IgD-negative memory B cell (primary cell): ENCODE measurements at regions not wholly inside any gene's neighbourhood (a gene's known extent, or its start where the extent isn't known, plus 50 kb on each side); places are given as distances from the start of the nearest gene placed in this dataset.

Source experiments
- H3K27ac Mint-ChIP-seq, 3 donors: one replicate each; pipeline ENCODE4 v1.8.0; 2020 to 2022; ENCODE audit warnings: mild to moderate bottlenecking in 3 of 3, mixed read lengths in 3 of 3, moderate library complexity in 1 of 3
- H3K27me3 Mint-ChIP-seq: one replicate; pipeline ENCODE4 v1.8.0; 2021; ENCODE audit warnings: mixed read lengths
- H3K36me3 Mint-ChIP-seq: one replicate; pipeline ENCODE4 v1.8.0; 2020; ENCODE audit warnings: mild to moderate bottlenecking, mixed read lengths
- H3K4me1 Mint-ChIP-seq, 3 donors: one replicate each; pipeline ENCODE4 v1.8.0; 2020 to 2022; ENCODE audit warnings: mixed read lengths in 3 of 3, mild to moderate bottlenecking in 1 of 3
- H3K4me3 Mint-ChIP-seq, 4 donors: one replicate each; pipeline ENCODE4 v1.8.0; 2020 to 2022; ENCODE audit warnings: mild to moderate bottlenecking in 4 of 4, mixed read lengths in 4 of 4, moderate library complexity in 3 of 4
- H3K9me3 Mint-ChIP-seq, 3 donors: one replicate each; pipeline ENCODE4 v1.8.0; 2020 to 2021; ENCODE audit warnings: mixed read lengths in 3 of 3, mild to moderate bottlenecking in 1 of 3

DNA sequence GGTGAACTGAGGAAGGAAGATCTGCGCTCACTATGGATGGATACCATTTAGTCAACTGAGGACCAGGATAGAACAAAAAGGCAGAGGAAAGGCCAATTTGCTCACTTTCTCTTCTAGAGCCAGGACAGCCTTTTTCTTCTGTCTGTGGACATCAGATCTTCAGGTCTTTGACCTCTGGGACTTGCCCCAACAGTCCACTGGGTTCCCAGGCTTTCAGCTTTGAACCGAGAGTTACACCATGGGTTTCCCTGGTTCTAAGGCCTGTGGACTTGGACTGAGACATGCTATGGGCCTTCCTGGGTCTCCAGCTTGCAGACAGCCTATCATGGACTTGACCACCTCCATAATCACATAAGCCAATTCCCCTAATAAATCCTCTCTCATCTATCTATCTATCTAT, 232.0 kb downstream of the IPO8 start:
- Mint-ChIP-seq H3K4me1 (no peaks in the 10 kb centered on the region), H3K36me3 (no peaks in the 10 kb centered on the region), H3K27ac (no peak overlapping the region), H3K9me3 (peaks cover 0 to 4% (median 1%) of the 10 kb centered on the region in 3 donors), H3K27me3 (no peaks in the 10 kb centered on the region), H3K4me3 (no peak overlapping the region)

- Mint-ChIP-seq H3K4me1 (no peaks in the 10 kb centered on the region), H3K4me3 (no peak overlapping the region), H3K27me3 (no peaks in the 10 kb centered on the region), H3K36me3 (no peaks in the 10 kb centered on the region), H3K27ac (no peak overlapping the region), H3K9me3 (peaks cover 0 to 5% (median 5%) of the 10 kb centered on the region in 3 donors)
Measured at GRCh38 chr12:30462249-30462648, 233.4 kb downstream of the IPO8 start.

DNA sequence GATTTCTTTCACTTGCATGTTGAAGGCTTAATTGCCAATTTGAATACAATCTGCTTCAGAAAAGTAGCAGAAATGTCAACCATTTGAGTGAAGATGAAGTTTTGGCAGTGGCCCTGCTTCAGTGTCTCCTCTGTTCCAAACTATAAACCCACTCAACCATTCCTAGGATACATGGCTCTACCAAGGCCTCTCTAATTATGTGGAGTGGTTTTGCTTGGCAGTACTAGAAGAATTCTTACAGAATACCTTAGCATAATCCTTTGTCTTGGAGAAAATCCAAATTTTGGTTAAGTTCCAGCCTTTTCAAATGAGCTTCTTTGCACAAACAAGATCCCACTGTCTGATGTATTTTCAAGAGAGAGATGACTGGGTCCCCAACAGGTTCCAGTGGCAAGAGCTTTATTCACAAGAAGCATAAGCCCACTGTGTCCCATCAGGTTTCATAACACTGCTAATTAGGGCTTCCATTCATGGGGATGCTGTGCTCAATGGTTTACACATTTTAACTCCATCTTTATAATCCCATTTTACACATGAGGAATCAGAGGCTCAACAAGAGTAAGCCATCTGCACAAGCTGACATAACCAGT, 234.5 kb downstream of the IPO8 start:
- no peak overlapping the region for H3K4me3 Mint-ChIP-seq
- H3K27me3 Mint-ChIP-seq = no peaks in the 10 kb centered on the region
- H3K27ac Mint-ChIP-seq = no peak overlapping the region
- no peaks in the 10 kb centered on the region for H3K4me1 Mint-ChIP-seq
- peaks cover 1 to 5% (median 5%) of the 10 kb centered on the region in 3 donors for H3K9me3 Mint-ChIP-seq
- H3K36me3 Mint-ChIP-seq = no peaks in the 10 kb centered on the region

DNA sequence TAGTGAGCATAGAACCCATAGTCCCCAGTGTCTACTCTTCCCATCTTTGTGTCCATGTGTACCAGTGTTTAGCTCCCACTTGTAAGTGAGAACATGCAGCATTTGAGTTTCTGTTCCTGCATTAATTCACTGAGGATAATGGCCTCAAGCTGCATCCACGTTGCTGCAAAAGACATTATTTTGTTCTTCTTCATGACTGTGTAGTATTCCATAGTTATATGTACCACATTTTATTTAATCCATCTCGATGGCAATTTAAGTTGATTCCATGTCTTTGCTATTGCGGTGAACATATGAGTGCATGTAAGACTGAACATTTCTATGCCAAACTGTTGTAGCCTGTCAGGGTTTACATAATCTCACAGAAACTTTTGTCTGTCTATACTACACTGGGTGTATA, 237.2 kb downstream of the IPO8 start:
- no peak overlapping the region for H3K4me3 Mint-ChIP-seq
- H3K9me3 Mint-ChIP-seq = peaks cover 1 to 5% (median 5%) of the 10 kb centered on the region in 3 donors
- H3K27me3 Mint-ChIP-seq = no peaks in the 10 kb centered on the region
- no peak overlapping the region for H3K27ac Mint-ChIP-seq
- H3K4me1 Mint-ChIP-seq = no peaks in the 10 kb centered on the region
- no peaks in the 10 kb centered on the region for H3K36me3 Mint-ChIP-seq

GRCh38 chr12:30457621-30458289, 237.9 kb downstream of the IPO8 start:
- no peak overlapping the region for H3K27ac Mint-ChIP-seq
- peaks cover 1 to 5% (median 4%) of the 10 kb centered on the region in 3 donors for H3K9me3 Mint-ChIP-seq
- H3K27me3 Mint-ChIP-seq = no peaks in the 10 kb centered on the region
- H3K36me3 Mint-ChIP-seq = no peaks in the 10 kb centered on the region
- H3K4me1 Mint-ChIP-seq = no peaks in the 10 kb centered on the region
- no peak overlapping the region for H3K4me3 Mint-ChIP-seq

- H3K27me3 Mint-ChIP-seq = no peaks in the 10 kb centered on the region
- no peak overlapping the region for H3K27ac Mint-ChIP-seq
- no peak overlapping the region for H3K4me3 Mint-ChIP-seq
- H3K9me3 Mint-ChIP-seq = peaks cover 0 to 16% (median 12%) of the 10 kb centered on the region in 3 donors
- no peaks in the 10 kb centered on the region for H3K4me1 Mint-ChIP-seq
- H3K36me3 Mint-ChIP-seq = no peaks in the 10 kb centered on the region
Measured at GRCh38 chr12:30450872-30451271, 244.8 kb downstream of the IPO8 start.

GRCh38 chr12:30450226-30450625, 245.4 kb downstream of the IPO8 start:
- Mint-ChIP-seq H3K27ac (no peak overlapping the region), H3K9me3 (peaks cover 0 to 16% (median 12%) of the 10 kb centered on the region in 3 donors), H3K36me3 (no peaks in the 10 kb centered on the region), H3K4me1 (no peaks in the 10 kb centered on the region), H3K27me3 (no peaks in the 10 kb centered on the region), H3K4me3 (no peak overlapping the region)

GRCh38 chr12:30448038-30448437, 247.6 kb downstream of the IPO8 start:
- Mint-ChIP-seq H3K27me3 (no peaks in the 10 kb centered on the region), H3K9me3 (peaks cover 0 to 15% (median 12%) of the 10 kb centered on the region in 3 donors), H3K4me3 (no peak overlapping the region), H3K4me1 (no peaks in the 10 kb centered on the region), H3K36me3 (no peaks in the 10 kb centered on the region), H3K27ac (no peak overlapping the region)

- Mint-ChIP-seq H3K4me3 (no peak overlapping the region), H3K4me1 (no peaks in the 10 kb centered on the region), H3K27me3 (no peaks in the 10 kb centered on the region), H3K36me3 (no peaks in the 10 kb centered on the region), H3K27ac (no peak overlapping the region), H3K9me3 (peaks cover 0 to 12% (median 12%) of the 10 kb centered on the region in 3 donors)
Measured at GRCh38 chr12:30447061-30447750, 248.5 kb downstream of the IPO8 start.

- Mint-ChIP-seq H3K27me3 (no peaks in the 10 kb centered on the region), H3K4me3 (no peak overlapping the region), H3K27ac (no peak overlapping the region), H3K4me1 (no peaks in the 10 kb centered on the region), H3K36me3 (no peaks in the 10 kb centered on the region), H3K9me3 (no peaks in the 10 kb centered on the region)
Measured at GRCh38 chr12:30442461-30442860, 253.2 kb downstream of the IPO8 start.

DNA sequence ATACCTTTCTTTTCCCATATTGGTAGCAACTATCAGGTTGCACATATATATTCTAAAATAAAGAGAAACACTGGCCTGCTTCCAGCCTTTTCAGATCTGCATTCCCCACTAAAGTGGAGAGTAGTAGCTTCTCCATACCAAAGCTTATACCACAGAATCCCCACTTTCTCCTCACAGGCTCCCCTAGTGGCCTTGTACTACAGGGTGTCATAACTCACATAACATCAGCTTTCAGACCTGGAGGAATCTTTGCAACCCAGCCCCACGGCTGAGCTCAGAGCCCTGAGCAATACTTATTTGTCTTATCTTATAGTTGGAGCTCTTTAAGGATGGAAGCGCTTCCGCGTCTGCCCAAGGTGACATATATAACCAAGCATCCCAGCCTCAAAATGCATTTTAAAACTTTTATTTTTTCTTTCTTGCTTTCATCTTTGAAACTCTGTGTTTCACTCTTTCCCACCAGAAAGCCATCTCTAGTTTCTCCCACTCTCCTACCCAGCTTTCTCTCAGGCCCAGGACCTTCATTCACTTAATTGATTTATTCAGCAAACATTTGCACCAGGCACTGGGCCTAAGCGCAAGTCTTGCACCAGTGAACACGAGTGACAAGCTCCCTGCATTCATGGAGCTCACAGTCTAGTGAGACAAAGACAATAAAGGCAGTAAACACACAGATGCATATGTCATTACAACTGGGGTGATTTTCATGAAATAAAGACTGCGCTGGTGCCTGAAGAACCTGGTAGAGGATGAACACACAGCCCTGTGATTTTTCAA, 254.7 kb downstream of the IPO8 start:
- H3K9me3 Mint-ChIP-seq = peaks cover 0 to 4% (median 0%) of the 10 kb centered on the region in 3 donors
- H3K27me3 Mint-ChIP-seq = no peaks in the 10 kb centered on the region
- no peak overlapping the region for H3K27ac Mint-ChIP-seq
- no peaks in the 10 kb centered on the region for H3K4me1 Mint-ChIP-seq
- no peak overlapping the region for H3K4me3 Mint-ChIP-seq
- no peaks in the 10 kb centered on the region for H3K36me3 Mint-ChIP-seq

DNA sequence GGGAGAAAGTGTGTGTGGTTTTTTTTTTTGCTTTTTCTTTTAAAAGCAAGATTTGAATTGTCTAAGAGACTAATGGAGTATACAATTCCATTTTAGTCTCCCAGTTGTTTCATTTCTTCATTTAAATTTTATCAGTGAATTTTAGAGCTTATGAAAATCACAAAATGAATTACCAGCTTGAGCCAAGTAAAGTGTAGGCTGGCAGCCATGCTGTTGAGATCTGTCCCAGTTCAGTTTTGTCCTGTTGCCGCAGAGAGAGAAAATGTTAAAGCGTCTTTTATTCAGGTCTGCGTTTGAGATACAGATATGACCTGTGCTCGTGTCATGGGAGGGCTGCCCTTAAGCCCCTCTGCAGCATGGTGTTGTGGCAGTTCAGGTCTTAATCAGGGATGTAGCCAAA, 256.5 kb downstream of the IPO8 start:
- no peaks in the 10 kb centered on the region for H3K4me1 Mint-ChIP-seq
- no peaks in the 10 kb centered on the region for H3K36me3 Mint-ChIP-seq
- no peak overlapping the region for H3K4me3 Mint-ChIP-seq
- peaks cover 0 to 4% (median 0%) of the 10 kb centered on the region in 3 donors for H3K9me3 Mint-ChIP-seq
- no peak overlapping the region for H3K27ac Mint-ChIP-seq
- no peaks in the 10 kb centered on the region for H3K27me3 Mint-ChIP-seq

GRCh38 chr12:30438601-30439041, 257.0 kb downstream of the IPO8 start:
- peaks cover 0 to 4% (median 0%) of the 10 kb centered on the region in 3 donors for H3K9me3 Mint-ChIP-seq
- H3K4me1 Mint-ChIP-seq = no peaks in the 10 kb centered on the region
- no peak overlapping the region for H3K4me3 Mint-ChIP-seq

GRCh38 chr12:30437616-30438015, 258.1 kb downstream of the IPO8 start:
- Mint-ChIP-seq H3K36me3 (no peaks in the 10 kb centered on the region), H3K4me3 (no peak overlapping the region), H3K27ac (no peak overlapping the region), H3K9me3 (peaks cover 0 to 4% (median 0%) of the 10 kb centered on the region in 3 donors), H3K4me1 (no peaks in the 10 kb centered on the region), H3K27me3 (no peaks in the 10 kb centered on the region)

More at GRCh38 chr12:30438601-30439041, 257.0 kb downstream of the IPO8 start:
- no peak overlapping the region for H3K27ac Mint-ChIP-seq
- H3K27me3 Mint-ChIP-seq = no peaks in the 10 kb centered on the region
- H3K36me3 Mint-ChIP-seq = no peaks in the 10 kb centered on the region

DNA sequence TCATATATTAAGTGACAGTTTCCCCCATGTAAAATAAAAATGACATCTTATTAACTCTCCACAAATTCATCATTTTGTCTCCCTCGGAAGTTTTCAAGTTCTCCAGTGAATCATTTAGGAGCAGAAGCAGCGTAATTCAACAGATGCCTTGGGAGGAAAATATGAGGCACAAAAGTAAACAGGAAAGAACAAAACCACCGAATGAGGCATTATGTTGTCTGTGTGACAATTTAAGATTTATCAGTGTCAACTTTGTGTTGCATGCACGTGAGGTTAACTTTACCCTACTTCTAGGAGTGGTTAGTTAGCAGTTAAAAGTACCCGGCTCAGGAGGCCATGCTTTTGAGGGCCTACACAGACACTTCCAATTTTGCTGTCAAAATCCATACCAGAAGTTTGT, 258.6 kb downstream of the IPO8 start:
- Mint-ChIP-seq H3K4me1 (no peaks in the 10 kb centered on the region), H3K27ac (no peak overlapping the region), H3K4me3 (no peak overlapping the region), H3K9me3 (peaks cover 0 to 4% (median 0%) of the 10 kb centered on the region in 3 donors), H3K27me3 (no peaks in the 10 kb centered on the region), H3K36me3 (no peaks in the 10 kb centered on the region)
